Panc1 (cell line): ENCODE measurements at regions not wholly inside any gene's neighbourhood (a gene's known extent, or its start where the extent isn't known, plus 50 kb on each side); places are given as distances from the start of the nearest gene placed in this dataset.
"Not testable (repeated sequence)": the region's sequence is repeated elsewhere in the genome, so short reads cannot be mapped to it uniquely, and the experiment has no call there.

Experiments
- ATAC-seq: fragments of 200-7000 bp; cut with Tn5 transposase; 2 replicates; pipeline ENCODE4 v1.9.1; 2020; ENCODE audit warnings: mild to moderate bottlenecking, moderate library complexity
- BruUV-seq: library from RNA; stranded (reverse); fragments of 400-500 nt; replicated peaks from 2 replicates; lab custom pipeline; 2021; lab: Mats Ljungman, UMichigan
- CTCF ChIA-PET: fragments of 300-600 bp; sonication (Branson Sonifier 250); formaldehyde crosslinking; loops from one replicate; lab custom pipeline; 2022; ENCODE audit warnings: antibody characterized with exemption; lab: Charles Lee
- POLR2A ChIA-PET: fragments of 300-600 bp; sonication (Branson Sonifier 250); formaldehyde crosslinking; loops from one replicate; lab custom pipeline; 2022; ENCODE audit warnings: antibody characterized with exemption; lab: Charles Lee
- DNase-seq: peaks from one replicate; pipeline ENCODE4 v3.0.0-alpha.2; 2010; ENCODE audit warnings: low read depth, low spot score
- H3K27ac ChIP-seq: 2 replicates; pipeline ENCODE4 v1.5.1; 2011; ENCODE audit warnings: mild to moderate bottlenecking, low read length, inconsistent platforms
- H3K27me3 ChIP-seq: fragments of 200-500 bp; sonication (Bioruptor generic); 2 replicates; pipeline ENCODE4 v1.6.0; 2014; ENCODE audit warnings: low read length, inconsistent platforms; ENCODE audit not compliant: control insufficient read depth, insufficient read depth
- H3K36me3 ChIP-seq: fragments of 200-500 bp; sonication (Bioruptor generic); 2 replicates; pipeline ENCODE4 v1.5.1; 2014; ENCODE audit warnings: inconsistent platforms, mild to moderate bottlenecking, low read length, moderate library complexity; ENCODE audit not compliant: control insufficient read depth, insufficient read depth
- H3K4me1 ChIP-seq: 2 replicates; pipeline ENCODE4 v1.5.1; 2011; ENCODE audit warnings: inconsistent platforms, mild to moderate bottlenecking, low read length, moderate library complexity; ENCODE audit not compliant: control insufficient read depth, insufficient read depth
- H3K4me3 ChIP-seq, 2 experiments: 2 replicates each; pipeline ENCODE4 v1.5.1; 2011 to 2012; ENCODE audit warnings: low read depth in 2 of 2, low read length in 2 of 2, mild to moderate bottlenecking in 2 of 2, inconsistent platforms in 1 of 2, moderate library complexity in 1 of 2
- H3K9me3 ChIP-seq: fragments of 200-500 bp; sonication (Bioruptor generic); 2 replicates; pipeline ENCODE4 v1.5.1; 2014; ENCODE audit warnings: low read depth, mild to moderate bottlenecking, inconsistent platforms, low read length, moderate library complexity; ENCODE audit not compliant: control insufficient read depth, insufficient read depth
- CTCF ChIP-seq: fragments of 450-650 bp; IDR thresholded peaks from 2 replicates; pipeline ENCODE4 v1.5.1; 2017; ENCODE audit warnings: mild to moderate bottlenecking
- POLR2AphosphoS5 ChIP-seq: IDR thresholded peaks from 2 replicates; pipeline ENCODE4 v1.6.1; 2012; ENCODE audit warnings: mild to moderate bottlenecking, low read depth, low read length, moderate library complexity
- REST ChIP-seq, 2 experiments: IDR thresholded peaks; 2 replicates each; pipeline ENCODE4 v1.6.1; 2011 to 2012; ENCODE audit warnings: low read depth in 2 of 2, control low read depth in 1 of 2, low read length in 1 of 2, mild to moderate bottlenecking in 1 of 2, moderate library complexity in 1 of 2; ENCODE audit not compliant: insufficient read depth in 1 of 2
- SIN3A ChIP-seq: IDR thresholded peaks from 2 replicates; pipeline ENCODE4 v1.6.1; 2012; ENCODE audit warnings: low read depth, mild to moderate bottlenecking, low read length, moderate library complexity, borderline replicate concordance; ENCODE audit not compliant: insufficient read depth
- TCF7L2 ChIP-seq: IDR thresholded peaks from 2 replicates; pipeline ENCODE4 v1.6.1; 2011; ENCODE audit warnings: mild to moderate bottlenecking, low read depth, low read length, inconsistent platforms
- in situ Hi-C: cut with HindIII; loops from 2 replicates; pipeline ENCODE4 v1.10.0; 2016; ENCODE audit warnings: low sequenced_read_pairs, low pct_unique_long_range_greater_than_20kb
- intact Hi-C: fragments of 100-400 bp; cut with micrococcal nuclease; formaldehyde crosslinking; loops from one replicate; pipeline ENCODE4 v1.10.0; 2022; ENCODE audit not compliant: unreplicated experiment

- ChIA-PET CTCF (no interaction called here), POLR2A (no interaction called here)
- no peaks in the 10 kb centered on the region for H3K9me3 ChIP-seq
- TF ChIP-seq CTCF = no peak
- no peak for TF ChIP-seq TCF7L2
- TF ChIP-seq REST (IDR thresholded peaks at IDR 0.05; ENCODE audit: insufficient read depth in 1 of 2, low read depth in 2 of 2, low read length in 1 of 2) = no peak
- TF ChIP-seq SIN3A = no peak
- no peak for TF ChIP-seq POLR2AphosphoS5
- H3K4me1 ChIP-seq = no peaks in the 10 kb centered on the region
- BruUV-seq = no TSS peak
- intact Hi-C loops (no loop called here), in situ Hi-C loops (no loop called here)
- H3K36me3 ChIP-seq = no peaks in the 10 kb centered on the region
- H3K4me3 ChIP-seq = no peak overlapping the region
- DNase-seq (no peak), ATAC-seq (no peak)
- no peak overlapping the region for H3K27ac ChIP-seq
- H3K27me3 ChIP-seq = no peaks in the 10 kb centered on the region
Observed at GRCh38 chr2:40666398-40666797, 214.5 kb upstream of the SLC8A1 start.

- H3K4me3 ChIP-seq = no peak overlapping the region
- in situ Hi-C loops (no loop called here), intact Hi-C loops (no loop called here)
- H3K27ac ChIP-seq = no peak overlapping the region
- TF ChIP-seq SIN3A (no peak), REST (IDR thresholded peaks at IDR 0.05; ENCODE audit: insufficient read depth in 1 of 2, low read depth in 2 of 2, low read length in 1 of 2) (no peak), POLR2AphosphoS5 (no peak), TCF7L2 (no peak)
- ATAC-seq = no peak
- no peak for DNase-seq
- H3K27me3 ChIP-seq = no peaks in the 10 kb centered on the region
- H3K9me3 ChIP-seq = no peaks in the 10 kb centered on the region
- ChIA-PET CTCF (no interaction called here), POLR2A (no interaction called here)
- no peaks in the 10 kb centered on the region for H3K36me3 ChIP-seq
- H3K4me1 ChIP-seq = no peaks in the 10 kb centered on the region
- BruUV-seq = no TSS peak
Observed at GRCh38 chr2:40668425-40668824, 216.5 kb upstream of the SLC8A1 start.

GRCh38 chr2:40676134-40676790, 224.4 kb upstream of the SLC8A1 start:
- DNase-seq, H3K36me3 ChIP-seq, ATAC-seq, in situ Hi-C loops, POLR2A ChIA-PET, H3K27ac ChIP-seq, H3K9me3 ChIP-seq, BruUV-seq, H3K27me3 ChIP-seq, H3K4me1 ChIP-seq, CTCF ChIA-PET, H3K4me3 ChIP-seq, intact Hi-C loops: not testable (repeated sequence)
